Activated naive CD8-positive, alpha-beta T cell treated with anti-CD3 and anti-CD28 coated beads, Interleukin-2, amount 50 U/mL, for 24 hours (primary cell): ENCODE measurements at regions not wholly inside any gene's neighbourhood (a gene's known extent, or its start where the extent isn't known, plus 50 kb on each side); places are given as distances from the start of the nearest gene placed in this dataset.
"Not testable (repeated sequence)": the region's sequence is repeated elsewhere in the genome, so short reads cannot be mapped to it uniquely, and the experiment has no call there.

ENCODE experiments used
- ATAC-seq: fragments of 150-1000 bp; cut with Tn5 transposase; one replicate; pipeline ENCODE4 v1.10.0; 2021
- DNase-seq: peaks from one replicate; pipeline ENCODE4 v3.0.0; 2021
- H3K27ac Mint-ChIP-seq: one replicate; pipeline ENCODE4 v1.8.0; 2021; ENCODE audit warnings: mild to moderate bottlenecking, mixed read lengths
- H3K27me3 Mint-ChIP-seq: one replicate; pipeline ENCODE4 v1.8.0; 2021; ENCODE audit warnings: mixed read lengths
- H3K36me3 Mint-ChIP-seq: one replicate; pipeline ENCODE4 v1.8.0; 2021; ENCODE audit warnings: low read depth, mixed read lengths
- H3K4me1 Mint-ChIP-seq: one replicate; pipeline ENCODE4 v1.8.0; 2021; ENCODE audit warnings: mixed read lengths
- H3K4me3 Mint-ChIP-seq: one replicate; pipeline ENCODE4 v1.8.0; 2021; ENCODE audit warnings: mild to moderate bottlenecking, moderate library complexity, mixed read lengths
- H3K9me3 Mint-ChIP-seq: one replicate; pipeline ENCODE4 v1.8.0; 2021; ENCODE audit warnings: mixed read lengths

DNA sequence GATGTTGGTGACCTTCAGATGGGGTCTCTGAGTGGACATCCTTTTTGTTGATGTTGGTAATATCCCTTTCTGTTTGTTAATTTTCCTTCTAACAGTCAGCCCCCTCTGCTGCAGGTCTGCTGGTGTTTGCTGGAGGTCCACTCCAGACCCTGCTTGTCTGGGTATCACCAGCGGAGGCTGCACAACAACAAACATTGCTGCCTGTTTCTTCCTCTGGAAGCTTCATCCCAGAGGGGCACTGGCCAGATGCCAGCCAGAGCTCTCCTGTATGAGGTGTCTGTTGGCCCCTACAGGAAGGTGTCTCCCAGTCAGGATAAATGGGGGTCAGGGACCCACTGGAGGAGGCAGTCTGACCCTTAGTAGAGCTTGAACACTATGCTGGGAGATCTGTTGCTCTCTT, 60.6 kb upstream of the IRAK1BP1 start:
- H3K27ac Mint-ChIP-seq, ATAC-seq, DNase-seq, H3K36me3 Mint-ChIP-seq, H3K27me3 Mint-ChIP-seq, H3K4me1 Mint-ChIP-seq, H3K4me3 Mint-ChIP-seq: not testable (repeated sequence)
- peaks cover 31% of the 10 kb centered on the region for H3K9me3 Mint-ChIP-seq

DNA sequence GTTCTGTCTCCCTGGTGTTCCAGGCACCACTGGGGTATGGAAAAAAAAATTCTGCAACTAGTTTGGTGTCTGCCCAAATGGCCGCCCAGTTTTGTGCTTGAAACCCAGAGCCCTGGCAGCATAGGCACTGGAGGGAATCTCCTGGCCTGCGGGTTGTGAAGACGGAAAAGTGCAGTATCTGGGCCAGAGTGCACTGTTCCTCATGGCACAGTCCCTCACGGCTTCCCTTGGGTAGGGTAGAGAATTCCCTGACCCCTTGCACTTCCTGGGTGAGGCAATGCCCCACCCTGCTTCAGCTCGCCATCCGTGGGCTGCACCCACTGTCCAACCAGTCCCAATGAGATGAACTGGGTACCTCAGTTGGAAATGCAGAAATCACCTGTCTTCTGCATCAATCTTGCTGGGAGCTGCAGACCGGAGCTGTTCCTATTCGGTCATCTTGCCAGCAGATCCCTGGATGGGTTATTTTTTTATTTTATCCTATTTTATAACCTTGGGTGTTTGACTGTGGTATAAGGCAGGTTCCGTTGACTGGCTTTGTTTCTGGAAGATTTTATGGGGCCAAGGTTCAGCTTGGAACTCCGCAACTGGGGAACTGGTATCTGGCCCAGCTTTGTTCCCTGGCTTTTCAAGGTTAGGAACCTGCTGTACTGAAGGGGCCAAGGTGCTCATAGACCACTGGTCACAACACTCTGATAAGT, 59.5 kb upstream of the IRAK1BP1 start:
- H3K27ac Mint-ChIP-seq, H3K4me1 Mint-ChIP-seq, H3K27me3 Mint-ChIP-seq, H3K36me3 Mint-ChIP-seq, ATAC-seq, DNase-seq, H3K4me3 Mint-ChIP-seq: not testable (repeated sequence)
- peaks cover 27% of the 10 kb centered on the region for H3K9me3 Mint-ChIP-seq

DNA sequence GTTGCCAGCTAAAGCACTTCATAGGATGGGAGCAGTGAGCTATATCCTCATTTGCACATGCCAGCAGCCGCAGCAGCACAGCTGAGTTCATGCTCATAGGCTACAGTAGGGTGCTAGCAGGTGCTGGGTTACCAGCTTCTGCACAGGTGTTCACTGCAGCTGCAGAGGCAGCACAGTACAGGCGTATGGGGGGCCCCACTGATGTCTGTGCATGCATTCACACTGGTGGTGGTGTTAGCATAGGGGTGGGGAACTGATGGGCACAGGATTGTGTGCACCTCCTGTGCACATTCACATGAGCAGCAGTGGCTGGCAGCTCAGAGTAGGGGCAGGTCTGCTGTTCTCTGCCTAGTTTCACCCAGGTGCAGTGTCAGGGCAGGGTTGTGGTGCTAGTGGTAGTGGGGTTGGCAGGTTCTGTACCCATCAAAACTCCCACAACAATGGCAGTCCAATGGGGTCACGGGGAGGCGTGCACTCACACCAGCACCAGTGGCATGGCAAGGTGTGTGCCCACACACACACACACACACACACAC, 58.9 kb upstream of the IRAK1BP1 start:
- Mint-ChIP-seq H3K4me3 (no peak overlapping the region), H3K9me3 (peaks cover 23% of the 10 kb centered on the region), H3K36me3 (no peaks in the 10 kb centered on the region), H3K27me3 (peaks cover 2% of the 10 kb centered on the region), H3K4me1 (no peaks in the 10 kb centered on the region), H3K27ac (no peak overlapping the region)
- DNase-seq, result no peak
- ATAC-seq, result peak; percentile 28

DNA sequence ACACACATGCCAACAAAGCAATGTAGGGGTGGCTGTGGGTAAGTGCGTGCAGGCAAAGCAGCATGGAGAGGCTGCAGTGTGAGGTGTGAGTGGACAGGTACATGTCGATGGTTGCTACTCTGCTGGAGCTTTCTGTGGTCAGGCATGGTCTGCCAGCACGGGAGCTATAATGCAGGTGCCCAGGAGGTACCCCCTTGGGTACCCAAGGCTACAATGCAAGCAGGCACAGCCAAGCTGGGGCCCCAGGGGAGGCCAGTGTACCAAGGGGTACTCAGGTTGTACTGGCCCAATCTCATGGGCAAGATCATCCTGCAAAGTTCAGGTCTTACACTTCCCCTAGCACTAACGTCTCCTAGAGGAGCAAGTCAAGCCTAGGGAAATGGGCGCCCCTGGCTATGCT, 58.4 kb upstream of the IRAK1BP1 start:
- DNase-seq, result no peak
- Mint-ChIP-seq H3K9me3 (peaks cover 23% of the 10 kb centered on the region), H3K4me1 (no peaks in the 10 kb centered on the region), H3K27ac (no peak overlapping the region), H3K4me3 (no peak overlapping the region), H3K27me3 (peaks cover 2% of the 10 kb centered on the region), H3K36me3 (no peaks in the 10 kb centered on the region)
- ATAC-seq, result no peak

- H3K27ac Mint-ChIP-seq, result no peak overlapping the region
- no peak overlapping the region for H3K4me3 Mint-ChIP-seq
- no peaks in the 10 kb centered on the region for H3K36me3 Mint-ChIP-seq
- ATAC-seq (no peak), DNase-seq (no peak)
- H3K4me1 Mint-ChIP-seq, result no peaks in the 10 kb centered on the region
- H3K27me3 Mint-ChIP-seq, result peaks cover 2% of the 10 kb centered on the region
- H3K9me3 Mint-ChIP-seq, result peaks cover 19% of the 10 kb centered on the region
These were observed 57.2 kb upstream of the IRAK1BP1 start for GRCh38 chr6:78810146-78810545.

- DNase-seq (no peak), ATAC-seq (no peak)
- no peak overlapping the region for H3K27ac Mint-ChIP-seq
- no peak overlapping the region for H3K4me3 Mint-ChIP-seq
- no peaks in the 10 kb centered on the region for H3K4me1 Mint-ChIP-seq
- peaks cover 2% of the 10 kb centered on the region for H3K27me3 Mint-ChIP-seq
- H3K9me3 Mint-ChIP-seq, result peaks cover 19% of the 10 kb centered on the region
- no peaks in the 10 kb centered on the region for H3K36me3 Mint-ChIP-seq
These were observed 56.7 kb upstream of the IRAK1BP1 start for GRCh38 chr6:78810698-78811097.
